H1 (cell line): ENCODE measurements at regions not wholly inside any gene's neighbourhood (a gene's known extent, or its start where the extent isn't known, plus 50 kb on each side); places are given as distances from the start of the nearest gene placed in this dataset.

Source experiments
- CBX8 ChIP-seq: fragments of 300-800, 300-1000 bp; sonication (generic); IDR thresholded peaks from 2 replicates; pipeline ENCODE4 v1.7.1; 2016; ENCODE audit warnings: low read depth, low read length, borderline replicate concordance
- POLR2AphosphoS5 ChIP-seq: IDR thresholded peaks from 2 replicates; pipeline ENCODE4 v1.6.1; 2011; ENCODE audit warnings: low read depth, low read length

- TF ChIP-seq POLR2AphosphoS5 (no peak), CBX8 (no peak)
These were observed 269.3 kb downstream of the GLI2 start (continued) for GRCh38 chr2:121004950-121005349.
